Endodermal cell (in vitro differentiated cells): ENCODE measurements at regions not wholly inside any gene's neighbourhood (a gene's known extent, or its start where the extent isn't known, plus 50 kb on each side); places are given as distances from the start of the nearest gene placed in this dataset.
A peak's percentile ranks its signal among the peaks of the same experiment; 100 is the strongest.

Experiments
- DNase-seq: peaks from one replicate; pipeline ENCODE4 v3.0.0-alpha.2; 2017
- H3K27ac ChIP-seq: 2 replicates; pipeline ENCODE4 v1.5.1; 2013; ENCODE audit warnings: mild to moderate bottlenecking, low read depth, low read length, moderate library complexity
- H3K27me3 ChIP-seq: 2 replicates; pipeline ENCODE4 v1.6.1; 2013; ENCODE audit warnings: mild to moderate bottlenecking, low read length, moderate library complexity; ENCODE audit not compliant: insufficient read depth, control insufficient read depth, poor library complexity, severe bottlenecking
- H3K36me3 ChIP-seq: 2 replicates; pipeline ENCODE4 v1.7.0; 2013; ENCODE audit warnings: mild to moderate bottlenecking, low read length, moderate library complexity; ENCODE audit not compliant: control insufficient read depth, insufficient read depth
- H3K4me1 ChIP-seq: one replicate; pipeline ENCODE4 v1.7.0; 2013; ENCODE audit warnings: low read length; ENCODE audit not compliant: control insufficient read depth, insufficient read depth
- H3K4me3 ChIP-seq: 2 replicates; pipeline ENCODE4 v1.5.1; 2013; ENCODE audit warnings: mild to moderate bottlenecking, low read length, moderate library complexity
- H3K9ac ChIP-seq: 2 replicates; pipeline ENCODE4 v1.6.1; 2013; ENCODE audit warnings: mild to moderate bottlenecking, low read length, moderate library complexity; ENCODE audit not compliant: poor library complexity, severe bottlenecking; ENCODE audit errors: extremely low read depth
- H3K9me3 ChIP-seq: 2 replicates; pipeline ENCODE4 v1.6.1; 2013; ENCODE audit warnings: mild to moderate bottlenecking, low read length, moderate library complexity; ENCODE audit not compliant: control insufficient read depth
- H3K27ac Mint-ChIP-seq: 2 replicates; pipeline ENCODE4 v1.8.0; 2020; ENCODE audit warnings: mixed read lengths
- H3K27me3 Mint-ChIP-seq: 2 replicates; pipeline ENCODE4 v1.8.0; 2021; ENCODE audit warnings: mild to moderate bottlenecking, mixed read lengths; ENCODE audit not compliant: insufficient read depth
- H3K36me3 Mint-ChIP-seq: 2 replicates; pipeline ENCODE4 v1.8.0; 2020; ENCODE audit warnings: low read depth, mixed read lengths
- H3K4me1 Mint-ChIP-seq: 2 replicates; pipeline ENCODE4 v1.8.0; 2020; ENCODE audit warnings: mixed read lengths
- H3K4me3 Mint-ChIP-seq: 2 replicates; pipeline ENCODE4 v1.8.0; 2020; ENCODE audit warnings: mild to moderate bottlenecking, moderate library complexity, mixed read lengths
- H3K9me3 Mint-ChIP-seq: 2 replicates; pipeline ENCODE4 v1.8.0; 2020; ENCODE audit warnings: mild to moderate bottlenecking, mixed read lengths
- WGBS, 2 experiments: methylation state at CpG; one replicate each; pipeline versions ENCODE4 v1.1.5 to v1.1.7; 2013; ENCODE audit warnings: missing lambda C conversion rate in 2 of 2, mixed read lengths in 1 of 2; ENCODE audit not compliant: insufficient coverage in 1 of 2, insufficient read length in 1 of 2; 5-methylcytosine and 5-hydroxymethylcytosine counted together
- TF ChIP-seq, protein P1 (sequence below): fragments of 200-600 bp; sonication (generic); conservative IDR thresholded peaks from 2 replicates; pipeline ENCODE4 v1.5.0; 2021; ENCODE audit warnings: antibody characterized with exemption, mild to moderate bottlenecking

DNA sequence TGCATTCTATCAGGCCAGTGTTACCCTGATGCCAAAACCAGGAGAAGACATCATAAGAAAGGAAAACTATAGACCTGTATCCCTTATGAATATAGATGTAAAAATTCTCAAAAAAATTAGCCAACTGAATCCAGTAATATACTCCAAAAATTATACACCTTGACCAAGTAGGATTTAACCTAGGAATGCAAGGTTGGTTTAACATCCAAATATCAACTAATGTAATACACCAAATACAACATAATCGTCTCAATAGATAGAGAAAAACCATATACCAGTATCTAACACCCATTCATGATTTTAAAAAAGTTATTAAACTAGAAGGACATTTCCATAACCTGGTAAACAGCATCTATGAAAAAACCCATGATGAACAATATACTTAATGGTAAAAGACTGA lies 56.5 kb upstream of the SELENOK start:
- no peak overlapping the region for H3K9ac ChIP-seq
- H3K27me3 ChIP-seq: peaks cover 20% of the 10 kb centered on the region
- no peaks in the 10 kb centered on the region for H3K36me3 ChIP-seq
- no peak overlapping the region for H3K4me3 ChIP-seq
- H3K9me3 ChIP-seq: peaks cover 24% of the 10 kb centered on the region
- Mint-ChIP-seq H3K27ac (no peak overlapping the region), H3K36me3 (peaks cover 5% of the 10 kb centered on the region), H3K9me3 (peaks cover 26% of the 10 kb centered on the region), H3K4me3 (no peak overlapping the region), H3K27me3 (peaks cover 18% of the 10 kb centered on the region), H3K4me1 (no peaks in the 10 kb centered on the region)
- DNase-seq: no peak
- no peak overlapping the region for H3K27ac ChIP-seq
- WGBS, 2 experiments: 84% methylated on average over 1 of the region's 1 CpG; no CpG with 5 or more reads in 1 of the 2 experiments
- TF ChIP-seq, protein P1, sequence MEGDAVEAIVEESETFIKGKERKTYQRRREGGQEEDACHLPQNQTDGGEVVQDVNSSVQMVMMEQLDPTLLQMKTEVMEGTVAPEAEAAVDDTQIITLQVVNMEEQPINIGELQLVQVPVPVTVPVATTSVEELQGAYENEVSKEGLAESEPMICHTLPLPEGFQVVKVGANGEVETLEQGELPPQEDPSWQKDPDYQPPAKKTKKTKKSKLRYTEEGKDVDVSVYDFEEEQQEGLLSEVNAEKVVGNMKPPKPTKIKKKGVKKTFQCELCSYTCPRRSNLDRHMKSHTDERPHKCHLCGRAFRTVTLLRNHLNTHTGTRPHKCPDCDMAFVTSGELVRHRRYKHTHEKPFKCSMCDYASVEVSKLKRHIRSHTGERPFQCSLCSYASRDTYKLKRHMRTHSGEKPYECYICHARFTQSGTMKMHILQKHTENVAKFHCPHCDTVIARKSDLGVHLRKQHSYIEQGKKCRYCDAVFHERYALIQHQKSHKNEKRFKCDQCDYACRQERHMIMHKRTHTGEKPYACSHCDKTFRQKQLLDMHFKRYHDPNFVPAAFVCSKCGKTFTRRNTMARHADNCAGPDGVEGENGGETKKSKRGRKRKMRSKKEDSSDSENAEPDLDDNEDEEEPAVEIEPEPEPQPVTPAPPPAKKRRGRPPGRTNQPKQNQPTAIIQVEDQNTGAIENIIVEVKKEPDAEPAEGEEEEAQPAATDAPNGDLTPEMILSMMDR: no peak
- H3K4me1 ChIP-seq: no peaks in the 10 kb centered on the region

DNA sequence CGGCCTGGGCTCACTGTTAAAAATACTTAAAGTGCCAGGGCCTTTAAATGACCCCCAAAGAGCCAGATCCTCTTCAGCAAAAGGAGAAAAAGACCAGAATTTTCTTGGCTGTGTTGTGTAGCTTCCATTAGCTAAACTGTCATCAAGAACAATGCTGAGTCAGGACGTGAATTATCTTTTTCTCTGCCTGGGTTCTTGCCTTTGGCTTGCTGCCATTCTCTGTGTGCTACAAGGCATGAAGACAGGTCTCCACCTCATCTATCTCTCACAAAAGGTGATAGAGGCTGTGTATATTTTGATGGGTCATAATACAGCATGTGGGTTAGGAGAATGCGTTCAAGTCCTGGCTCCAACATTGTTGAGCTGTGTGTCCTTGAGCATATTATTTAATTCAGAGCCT lies 52.4 kb upstream of the SELENOK start:
- TF ChIP-seq, protein P1: no peak
- H3K36me3 ChIP-seq: no peaks in the 10 kb centered on the region
- H3K27ac Mint-ChIP-seq: no peak overlapping the region
- peaks cover 61% of the 10 kb centered on the region for H3K27me3 ChIP-seq
- no peak overlapping the region for H3K9ac ChIP-seq
- peaks cover 3% of the 10 kb centered on the region for H3K4me1 Mint-ChIP-seq
- DNase-seq: no peak
- H3K4me1 ChIP-seq: no peaks in the 10 kb centered on the region
- peaks cover 57% of the 10 kb centered on the region for H3K27me3 Mint-ChIP-seq
- no peak overlapping the region for H3K4me3 Mint-ChIP-seq
- peaks cover 5% of the 10 kb centered on the region for H3K36me3 Mint-ChIP-seq
- H3K27ac ChIP-seq: no peak overlapping the region
- no peak overlapping the region for H3K4me3 ChIP-seq
- 97 to 100% methylated on average over 2 to 3 of the region's 3 CpGs for WGBS, 2 experiments
- H3K9me3 Mint-ChIP-seq: peaks cover 25% of the 10 kb centered on the region
- H3K9me3 ChIP-seq: peaks cover 24% of the 10 kb centered on the region

DNA sequence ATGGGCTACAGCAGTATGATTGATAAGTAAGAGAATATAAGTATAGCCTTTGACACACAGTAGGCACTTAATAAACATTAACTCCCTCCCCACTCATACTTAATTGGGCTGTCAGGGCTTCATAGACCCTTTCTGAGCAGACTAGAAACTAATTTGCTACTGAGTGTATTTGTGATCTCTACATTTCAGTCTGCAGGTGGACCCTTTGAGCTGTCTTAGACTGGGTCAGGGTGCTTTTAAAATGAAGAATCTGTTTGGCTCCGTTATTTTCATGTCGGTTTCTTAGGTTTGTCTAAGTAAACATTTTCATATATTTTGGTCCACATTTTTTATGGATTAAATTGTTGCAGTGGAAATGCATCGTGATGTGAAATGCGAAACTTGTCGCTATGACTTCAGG lies 50.3 kb upstream of the SELENOK start:
- peaks cover 13% of the 10 kb centered on the region for H3K9me3 Mint-ChIP-seq
- Histone ChIP-seq H3K27ac (no peak overlapping the region), H3K4me1 (no peaks in the 10 kb centered on the region), H3K4me3 (no peak overlapping the region), H3K36me3 (no peaks in the 10 kb centered on the region), H3K9me3 (peaks cover 12% of the 10 kb centered on the region), H3K27me3 (peaks cover 78% of the 10 kb centered on the region), H3K9ac (no peak overlapping the region)
- DNase-seq: no peak
- peaks cover 6% of the 10 kb centered on the region for H3K4me1 Mint-ChIP-seq
- 80% methylated on average over 4 of the region's 5 CpGs; no CpG with 5 or more reads in 1 of the 2 experiments for WGBS, 2 experiments
- H3K27me3 Mint-ChIP-seq: peaks cover 73% of the 10 kb centered on the region
- no peak overlapping the region for H3K4me3 Mint-ChIP-seq
- no peak overlapping the region for H3K27ac Mint-ChIP-seq
- TF ChIP-seq, protein P1: peak; percentile 59
- peaks cover 5% of the 10 kb centered on the region for H3K36me3 Mint-ChIP-seq
